ENCODE measurements at regions not wholly inside any gene's neighbourhood (a gene's known extent, or its start where the extent isn't known, plus 50 kb on each side); places are given as distances from the start of the nearest gene placed in this dataset.

DNA sequence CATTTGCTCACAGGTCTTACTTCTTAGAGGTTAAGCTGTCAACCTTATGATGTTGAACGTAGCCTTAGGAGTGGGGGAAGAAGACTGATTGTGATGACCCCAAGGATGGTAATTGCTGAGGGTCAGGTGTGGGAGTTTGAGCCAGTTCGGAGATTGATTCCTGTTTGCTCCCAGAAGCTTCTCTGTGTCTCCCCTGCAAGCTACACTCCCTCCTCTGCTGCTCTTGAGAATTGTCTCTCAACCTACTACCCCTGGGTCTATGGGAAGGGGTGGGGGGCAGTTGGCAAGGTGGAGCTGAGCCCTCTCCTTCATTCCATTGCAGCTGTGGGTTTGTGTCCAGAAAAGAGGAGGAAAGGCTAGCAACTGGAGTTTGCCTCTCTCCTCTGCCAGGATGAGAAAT is 113.8 kb downstream of the PLEKHG1 start:
- TF ChIP-seq, protein P1, sequence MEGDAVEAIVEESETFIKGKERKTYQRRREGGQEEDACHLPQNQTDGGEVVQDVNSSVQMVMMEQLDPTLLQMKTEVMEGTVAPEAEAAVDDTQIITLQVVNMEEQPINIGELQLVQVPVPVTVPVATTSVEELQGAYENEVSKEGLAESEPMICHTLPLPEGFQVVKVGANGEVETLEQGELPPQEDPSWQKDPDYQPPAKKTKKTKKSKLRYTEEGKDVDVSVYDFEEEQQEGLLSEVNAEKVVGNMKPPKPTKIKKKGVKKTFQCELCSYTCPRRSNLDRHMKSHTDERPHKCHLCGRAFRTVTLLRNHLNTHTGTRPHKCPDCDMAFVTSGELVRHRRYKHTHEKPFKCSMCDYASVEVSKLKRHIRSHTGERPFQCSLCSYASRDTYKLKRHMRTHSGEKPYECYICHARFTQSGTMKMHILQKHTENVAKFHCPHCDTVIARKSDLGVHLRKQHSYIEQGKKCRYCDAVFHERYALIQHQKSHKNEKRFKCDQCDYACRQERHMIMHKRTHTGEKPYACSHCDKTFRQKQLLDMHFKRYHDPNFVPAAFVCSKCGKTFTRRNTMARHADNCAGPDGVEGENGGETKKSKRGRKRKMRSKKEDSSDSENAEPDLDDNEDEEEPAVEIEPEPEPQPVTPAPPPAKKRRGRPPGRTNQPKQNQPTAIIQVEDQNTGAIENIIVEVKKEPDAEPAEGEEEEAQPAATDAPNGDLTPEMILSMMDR (IDR thresholded peaks at IDR 0.05; ENCODE audit: control extremely low read depth, extremely low read depth, low read depth, missing control alignments), result no peak
- DNase-seq (ENCODE audit: extremely low spot score), result no peak
- ChIA-PET CTCF (no interaction called here), POLR2A (no interaction called here)

DNA sequence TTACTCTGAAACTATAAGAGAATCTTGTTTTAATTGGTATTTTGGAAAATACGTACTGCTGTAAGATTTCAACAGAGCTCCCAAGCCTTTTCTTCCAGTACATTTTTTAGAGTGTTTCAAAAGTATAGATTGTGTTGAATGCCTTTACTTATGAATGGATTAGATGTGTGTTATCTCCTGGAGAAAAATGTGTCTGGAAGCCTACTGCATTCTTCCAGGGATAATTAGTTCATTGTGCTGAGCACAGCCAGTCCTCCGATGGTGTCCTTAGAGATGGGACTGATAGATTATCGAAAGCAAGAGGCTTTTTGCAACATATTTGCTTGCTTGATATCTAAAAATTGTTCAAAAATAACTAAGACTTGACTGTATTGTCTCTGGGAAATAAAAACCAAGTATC is 114.2 kb downstream of the PLEKHG1 start:
- CTCF ChIA-PET, result interaction anchor here (0.9 kb wide), 1 partner anchor 103 kb away, joined by 3 read pairs; no protein-coding TSS in a partner anchor

DNA sequence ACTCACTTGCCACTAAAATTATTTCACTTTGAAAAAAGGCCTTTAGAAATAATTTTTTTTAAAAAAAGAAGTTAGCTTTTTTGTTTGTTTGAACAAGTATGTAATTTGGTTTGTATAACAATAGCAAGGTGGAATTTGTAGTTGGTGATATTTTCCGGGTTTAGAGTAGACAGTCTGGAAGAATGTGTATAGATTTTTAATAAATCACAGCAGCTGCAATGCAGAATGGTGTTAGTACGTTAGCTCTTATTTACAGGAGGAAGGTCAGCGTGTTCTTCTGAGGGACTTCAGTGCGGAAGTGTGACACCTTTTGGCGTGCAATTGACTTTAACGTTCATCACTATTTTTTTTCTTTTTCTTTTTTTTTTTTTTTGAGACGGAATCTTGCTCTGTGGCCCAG is 115.4 kb downstream of the PLEKHG1 start:
- no peak for DNase-seq (ENCODE audit: extremely low spot score)
- CTCF ChIA-PET, result no interaction called here
- POLR2A ChIA-PET, result no interaction called here
- TF ChIP-seq, protein P1 (IDR thresholded peaks at IDR 0.05; ENCODE audit: control extremely low read depth, extremely low read depth, low read depth, missing control alignments), result no peak

More for the DNA sequence above, 114.2 kb downstream of the PLEKHG1 start:
- POLR2A ChIA-PET, result no interaction called here
- no peak for DNase-seq (ENCODE audit: extremely low spot score)
- TF ChIP-seq, protein P1 (IDR thresholded peaks at IDR 0.05; ENCODE audit: control extremely low read depth, extremely low read depth, low read depth, missing control alignments), result no peak

DNA sequence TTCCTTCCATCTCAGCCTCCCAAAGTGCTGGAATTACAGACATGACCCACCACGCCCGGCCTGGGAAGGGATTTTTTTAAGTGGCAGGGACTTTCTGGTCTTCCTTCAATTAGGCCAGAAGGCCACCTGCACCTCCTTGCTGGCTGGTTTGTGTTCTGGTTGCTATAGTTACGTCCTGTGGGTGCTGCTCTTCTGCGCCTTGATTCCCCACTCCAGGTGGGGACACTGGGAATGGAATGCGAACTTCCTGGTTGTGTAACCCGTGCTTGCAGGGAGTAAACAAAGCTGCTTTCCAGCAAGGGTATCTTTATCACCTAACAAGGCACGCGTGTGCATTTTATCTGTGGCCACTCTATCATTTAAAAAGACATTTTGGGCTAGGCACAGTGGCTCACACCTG is 117.7 kb downstream of the PLEKHG1 start:
- CTCF ChIA-PET, result no interaction called here

DNA sequence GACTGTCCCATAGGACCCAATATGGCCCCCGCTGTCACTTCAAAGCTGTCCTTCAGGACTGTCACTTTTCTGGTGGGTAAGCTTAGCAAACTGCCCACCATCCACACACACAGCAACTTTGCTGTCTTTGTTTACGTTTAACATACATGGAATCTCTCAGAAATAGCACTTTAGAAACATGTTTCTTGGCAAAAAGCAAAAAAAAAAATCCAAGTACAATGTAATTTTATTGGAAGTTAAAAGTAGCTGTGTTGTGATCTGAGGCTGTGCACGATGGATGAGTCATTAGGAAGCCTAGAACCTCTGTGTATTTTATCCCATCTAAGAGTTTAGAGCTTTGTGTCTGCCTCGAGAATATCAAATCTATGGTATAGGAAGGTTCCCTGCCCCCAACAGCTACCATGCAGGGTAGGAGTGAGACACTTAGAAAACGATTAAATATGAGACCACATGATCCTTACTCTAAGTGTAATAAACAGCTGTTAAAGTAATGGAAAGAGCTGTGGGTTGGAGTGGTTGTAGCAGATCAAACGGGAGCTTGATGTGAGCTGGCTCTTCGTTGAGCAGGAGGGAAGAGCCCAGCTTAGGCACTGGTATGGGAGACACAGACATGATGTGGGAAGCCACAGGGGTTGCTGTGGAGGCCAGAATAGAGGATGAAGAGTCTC is 119.5 kb downstream of the PLEKHG1 start:
- POLR2A ChIA-PET, result interaction anchor here (0.6 kb wide), 1 partner anchor 131 kb away, joined by 3 read pairs; no protein-coding TSS in a partner anchor
- no peak for DNase-seq (ENCODE audit: extremely low spot score)
- CTCF ChIA-PET, result interaction anchor here (0.8 to 1.4 kb wide), 4 partner anchors 11 to 96 kb away, joined by 3 to 4 read pairs (median 3); no protein-coding TSS in a partner anchor
- TF ChIP-seq, protein P1 (IDR thresholded peaks at IDR 0.05; ENCODE audit: control extremely low read depth, extremely low read depth, low read depth, missing control alignments), result no peak

More for the DNA sequence above, 117.7 kb downstream of the PLEKHG1 start:
- no peak for DNase-seq (ENCODE audit: extremely low spot score)
- POLR2A ChIA-PET, result no interaction called here
- TF ChIP-seq, protein P1 (IDR thresholded peaks at IDR 0.05; ENCODE audit: control extremely low read depth, extremely low read depth, low read depth, missing control alignments), result no peak

DNA sequence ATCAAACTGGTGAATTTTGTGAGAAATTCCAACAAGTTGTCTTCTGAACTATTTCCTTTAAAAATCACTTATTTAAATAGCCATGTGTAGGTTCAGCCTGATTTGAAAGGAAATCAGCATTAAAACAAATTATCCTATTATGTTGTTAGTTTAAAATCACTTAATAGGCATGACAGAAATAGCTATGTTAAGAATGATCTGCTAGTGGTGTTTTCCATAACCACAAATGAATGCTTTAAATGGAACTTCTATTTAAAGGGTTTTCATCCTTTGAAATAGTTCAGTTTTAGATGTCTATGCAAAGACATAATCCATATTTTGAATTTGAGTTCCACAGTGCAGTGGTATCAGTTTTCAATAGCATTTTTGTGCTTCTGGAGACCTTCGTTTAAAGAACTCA is 120.1 kb downstream of the PLEKHG1 start:
- TF ChIP-seq, protein P1 (IDR thresholded peaks at IDR 0.05; ENCODE audit: control extremely low read depth, extremely low read depth, low read depth, missing control alignments), result no peak
- CTCF ChIA-PET, result interaction anchor here (1.0 to 1.4 kb wide), 3 partner anchors 18 to 95 kb away, joined by 3 to 4 read pairs (median 3); no protein-coding TSS in a partner anchor
- DNase-seq (ENCODE audit: extremely low spot score), result no peak
- POLR2A ChIA-PET, result no interaction called here
